HG03095 (cell line): ENCODE measurements at regions not wholly inside any gene's neighbourhood (a gene's known extent, or its start where the extent isn't known, plus 50 kb on each side); places are given as distances from the start of the nearest gene placed in this dataset.

Source experiments
- ATAC-seq: cut with Tn5 transposase; IDR thresholded peaks from one replicate; pipeline ENCODE4 v1.9.1; 2021; ENCODE audit warnings: moderate library complexity; ENCODE audit not compliant: unreplicated experiment

GRCh38 chr14:98791661-98792060, 480.3 kb downstream of the BCL11B start:
- no peak for ATAC-seq

GRCh38 chr14:98792171-98792570, 479.8 kb downstream of the BCL11B start:
- ATAC-seq, result no peak

GRCh38 chr14:98798099-98798498, 473.9 kb downstream of the BCL11B start:
- ATAC-seq, result no peak

- ATAC-seq, result no peak
These were observed 472.1 kb downstream of the BCL11B start for GRCh38 chr14:98799891-98800290.

GRCh38 chr14:98802044-98802443, 470.0 kb downstream of the BCL11B start:
- ATAC-seq, result no peak

- ATAC-seq, result no peak
These were observed 468.8 kb downstream of the BCL11B start for GRCh38 chr14:98803196-98803595.

GRCh38 chr14:98808494-98809407, 463.2 kb downstream of the BCL11B start:
- no peak for ATAC-seq

- ATAC-seq, result no peak
These were observed 455.8 kb downstream of the BCL11B start for GRCh38 chr14:98816195-98816594.

- no peak for ATAC-seq
These were observed 455.3 kb downstream of the BCL11B start for GRCh38 chr14:98816720-98817119.

- no peak for ATAC-seq
These were observed 452.7 kb downstream of the BCL11B start for GRCh38 chr14:98819132-98819866.

- no peak for ATAC-seq
These were observed 452.2 kb downstream of the BCL11B start for GRCh38 chr14:98819867-98820206.

GRCh38 chr14:98822917-98823316, 449.1 kb downstream of the BCL11B start:
- no peak for ATAC-seq

- ATAC-seq, result no peak
These were observed 445.4 kb downstream of the BCL11B start for GRCh38 chr14:98826618-98827017.

- no peak for ATAC-seq
These were observed 437.9 kb downstream of the BCL11B start for GRCh38 chr14:98834119-98834518.

- no peak for ATAC-seq
These were observed 436.8 kb downstream of the BCL11B start for GRCh38 chr14:98835051-98835824.

- no peak for ATAC-seq
These were observed 436.2 kb downstream of the BCL11B start for GRCh38 chr14:98835825-98836100.

GRCh38 chr14:98840091-98840490, 431.9 kb downstream of the BCL11B start:
- no peak for ATAC-seq

- no peak for ATAC-seq
These were observed 431.5 kb downstream of the BCL11B start for GRCh38 chr14:98840511-98840910.

- ATAC-seq, result no peak
These were observed 427.5 kb downstream of the BCL11B start for GRCh38 chr14:98844456-98844855.

- no peak for ATAC-seq
These were observed 424.2 kb downstream of the BCL11B start for GRCh38 chr14:98847521-98848468.
